ENCODE measurements at regions not wholly inside any gene's neighbourhood (a gene's known extent, or its start where the extent isn't known, plus 50 kb on each side); places are given as distances from the start of the nearest gene placed in this dataset.

DNA sequence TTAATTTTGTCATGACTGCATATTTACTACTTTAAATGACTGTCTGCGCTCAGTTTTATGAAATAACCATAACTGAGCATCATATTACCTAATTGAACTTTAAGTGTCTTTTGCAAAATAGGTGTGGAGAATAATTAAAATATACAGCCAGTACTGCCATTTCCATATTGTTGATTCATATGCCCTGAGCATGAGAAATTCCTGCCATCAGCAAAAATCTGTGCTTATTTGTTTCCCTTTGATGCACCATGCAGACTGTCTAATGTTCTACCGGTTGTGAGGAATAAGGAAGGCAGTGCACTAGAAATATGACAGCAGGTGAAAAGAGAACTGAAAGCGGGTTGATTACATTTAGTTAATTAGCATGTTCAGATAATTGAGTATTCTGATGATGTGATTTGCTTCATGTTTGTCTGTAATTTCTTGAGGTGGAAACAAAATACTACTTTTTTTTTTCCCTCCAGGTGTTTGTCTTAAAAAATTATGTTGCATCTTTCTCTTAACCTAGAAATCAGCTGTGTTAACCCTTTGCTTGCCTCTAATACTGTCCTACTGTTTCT is 229.4 kb upstream of the AZI2 start:
- no peak for TF ChIP-seq CTCF (IDR thresholded peaks at IDR 0.05; ENCODE audit: low read length)
- no peak for TF ChIP-seq EZH2 (IDR thresholded peaks at IDR 0.05; ENCODE audit: borderline replicate concordance, low read length)
